ENCODE measurements at regions not wholly inside any gene's neighbourhood (a gene's known extent, or its start where the extent isn't known, plus 50 kb on each side); places are given as distances from the start of the nearest gene placed in this dataset.

DNA sequence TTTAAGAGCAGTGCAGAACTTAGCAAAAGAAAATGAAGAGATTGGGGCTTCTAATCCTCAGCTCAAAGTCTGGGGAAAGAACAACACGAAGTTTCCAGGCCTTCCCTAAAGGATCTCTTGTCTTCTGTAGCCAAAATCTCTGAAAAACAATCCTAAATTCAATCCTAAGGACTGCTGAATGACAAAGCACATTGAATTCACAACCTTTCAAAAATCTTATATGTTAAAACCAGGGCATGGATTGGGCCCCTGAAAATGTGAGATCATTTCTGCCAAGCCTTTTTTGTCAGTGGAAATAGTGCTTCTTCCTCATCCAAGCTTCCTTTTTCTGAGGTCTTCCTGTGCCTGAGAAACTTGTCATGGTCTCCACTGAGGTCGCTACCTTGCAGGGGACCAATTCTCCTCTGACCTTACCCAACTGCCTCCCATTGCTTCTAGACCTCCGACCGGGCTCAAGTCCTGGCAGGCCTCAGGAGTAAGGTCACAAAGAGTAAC lies 126.2 kb upstream of the ARID1B start:
- Histone ChIP-seq H2AFZ (ENCODE audit: low read depth, low read length) (no peak overlapping the region), H3K79me2 (replicated peaks; ENCODE audit: insufficient read depth, low read length) (no peaks in the 10 kb centered on the region), H3K27me3 (ENCODE audit: insufficient read depth, low read depth, low read length) (no peaks in the 10 kb centered on the region), H3K27ac (ENCODE audit: low read length) (no peak overlapping the region), H3K4me3 (ENCODE audit: low read length) (no peak overlapping the region), H4K20me1 (ENCODE audit: insufficient read depth) (no peaks in the 10 kb centered on the region), H3K9me3 (ENCODE audit: low read length) (no peaks in the 10 kb centered on the region), H3K9ac (ENCODE audit: low read length) (no peak overlapping the region), H3K9me2 (ENCODE audit: insufficient read depth, low read length) (no peaks in the 10 kb centered on the region), H3K36me3 (ENCODE audit: insufficient read depth, low read length) (no peaks in the 10 kb centered on the region), H3F3A (ENCODE audit: insufficient read depth, low read length, poor library complexity, severe bottlenecking) (no peaks in the 10 kb centered on the region), H3K4me2 (ENCODE audit: low read length) (no peak overlapping the region)
- TF ChIP-seq MXI1 (conservative IDR thresholded peaks at IDR 0.05; ENCODE audit: poor library complexity, severe bottlenecking) (no peak), RAD21 (conservative IDR thresholded peaks at IDR 0.05) (no peak), SMC3 (conservative IDR thresholded peaks at IDR 0.05; ENCODE audit: poor library complexity) (no peak), EZH2 (IDR thresholded peaks at IDR 0.05; ENCODE audit: borderline replicate concordance, insufficient read depth, low read length, poor library complexity, severe bottlenecking) (no peak), POLR2AphosphoS5 (IDR thresholded peaks at IDR 0.05) (no peak)
- TF ChIP-seq, protein P1, sequence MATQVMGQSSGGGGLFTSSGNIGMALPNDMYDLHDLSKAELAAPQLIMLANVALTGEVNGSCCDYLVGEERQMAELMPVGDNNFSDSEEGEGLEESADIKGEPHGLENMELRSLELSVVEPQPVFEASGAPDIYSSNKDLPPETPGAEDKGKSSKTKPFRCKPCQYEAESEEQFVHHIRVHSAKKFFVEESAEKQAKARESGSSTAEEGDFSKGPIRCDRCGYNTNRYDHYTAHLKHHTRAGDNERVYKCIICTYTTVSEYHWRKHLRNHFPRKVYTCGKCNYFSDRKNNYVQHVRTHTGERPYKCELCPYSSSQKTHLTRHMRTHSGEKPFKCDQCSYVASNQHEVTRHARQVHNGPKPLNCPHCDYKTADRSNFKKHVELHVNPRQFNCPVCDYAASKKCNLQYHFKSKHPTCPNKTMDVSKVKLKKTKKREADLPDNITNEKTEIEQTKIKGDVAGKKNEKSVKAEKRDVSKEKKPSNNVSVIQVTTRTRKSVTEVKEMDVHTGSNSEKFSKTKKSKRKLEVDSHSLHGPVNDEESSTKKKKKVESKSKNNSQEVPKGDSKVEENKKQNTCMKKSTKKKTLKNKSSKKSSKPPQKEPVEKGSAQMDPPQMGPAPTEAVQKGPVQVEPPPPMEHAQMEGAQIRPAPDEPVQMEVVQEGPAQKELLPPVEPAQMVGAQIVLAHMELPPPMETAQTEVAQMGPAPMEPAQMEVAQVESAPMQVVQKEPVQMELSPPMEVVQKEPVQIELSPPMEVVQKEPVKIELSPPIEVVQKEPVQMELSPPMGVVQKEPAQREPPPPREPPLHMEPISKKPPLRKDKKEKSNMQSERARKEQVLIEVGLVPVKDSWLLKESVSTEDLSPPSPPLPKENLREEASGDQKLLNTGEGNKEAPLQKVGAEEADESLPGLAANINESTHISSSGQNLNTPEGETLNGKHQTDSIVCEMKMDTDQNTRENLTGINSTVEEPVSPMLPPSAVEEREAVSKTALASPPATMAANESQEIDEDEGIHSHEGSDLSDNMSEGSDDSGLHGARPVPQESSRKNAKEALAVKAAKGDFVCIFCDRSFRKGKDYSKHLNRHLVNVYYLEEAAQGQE (IDR thresholded peaks at IDR 0.05; ENCODE audit: borderline replicate concordance) = no peak
- TF ChIP-seq, protein P2, sequence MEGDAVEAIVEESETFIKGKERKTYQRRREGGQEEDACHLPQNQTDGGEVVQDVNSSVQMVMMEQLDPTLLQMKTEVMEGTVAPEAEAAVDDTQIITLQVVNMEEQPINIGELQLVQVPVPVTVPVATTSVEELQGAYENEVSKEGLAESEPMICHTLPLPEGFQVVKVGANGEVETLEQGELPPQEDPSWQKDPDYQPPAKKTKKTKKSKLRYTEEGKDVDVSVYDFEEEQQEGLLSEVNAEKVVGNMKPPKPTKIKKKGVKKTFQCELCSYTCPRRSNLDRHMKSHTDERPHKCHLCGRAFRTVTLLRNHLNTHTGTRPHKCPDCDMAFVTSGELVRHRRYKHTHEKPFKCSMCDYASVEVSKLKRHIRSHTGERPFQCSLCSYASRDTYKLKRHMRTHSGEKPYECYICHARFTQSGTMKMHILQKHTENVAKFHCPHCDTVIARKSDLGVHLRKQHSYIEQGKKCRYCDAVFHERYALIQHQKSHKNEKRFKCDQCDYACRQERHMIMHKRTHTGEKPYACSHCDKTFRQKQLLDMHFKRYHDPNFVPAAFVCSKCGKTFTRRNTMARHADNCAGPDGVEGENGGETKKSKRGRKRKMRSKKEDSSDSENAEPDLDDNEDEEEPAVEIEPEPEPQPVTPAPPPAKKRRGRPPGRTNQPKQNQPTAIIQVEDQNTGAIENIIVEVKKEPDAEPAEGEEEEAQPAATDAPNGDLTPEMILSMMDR (IDR thresholded peaks at IDR 0.05; ENCODE audit: poor library complexity, severe bottlenecking) = no peak

DNA sequence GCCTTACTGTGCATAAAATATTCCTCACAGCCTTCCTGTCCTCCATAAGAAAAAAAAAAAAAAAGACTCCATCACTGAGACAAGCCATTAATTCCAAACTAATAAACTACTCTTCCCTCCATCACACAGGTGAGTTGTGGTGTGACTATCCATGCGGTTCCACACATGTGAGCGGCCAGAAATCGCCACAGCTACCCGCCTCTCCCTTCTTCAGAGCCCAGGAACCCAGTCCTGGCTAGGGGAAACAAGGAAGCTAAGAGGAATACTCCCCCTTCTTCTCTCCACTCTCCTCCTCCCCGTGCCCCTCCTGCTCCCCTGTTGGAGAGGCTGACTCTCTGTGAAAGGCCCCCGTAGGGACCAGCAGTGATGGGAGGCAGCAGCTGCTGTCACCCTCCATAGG lies 128.6 kb upstream of the ARID1B start:
- Histone ChIP-seq H3K27me3 (ENCODE audit: insufficient read depth, low read depth, low read length) (no peaks in the 10 kb centered on the region), H3K9ac (ENCODE audit: low read length) (no peak overlapping the region), H3K9me2 (ENCODE audit: insufficient read depth, low read length) (no peaks in the 10 kb centered on the region), H3K36me3 (ENCODE audit: insufficient read depth, low read length) (no peaks in the 10 kb centered on the region), H3K79me2 (replicated peaks; ENCODE audit: insufficient read depth, low read length) (no peaks in the 10 kb centered on the region), H2AFZ (ENCODE audit: low read depth, low read length) (no peak overlapping the region), H3K27ac (ENCODE audit: low read length) (no peak overlapping the region), H4K20me1 (ENCODE audit: insufficient read depth) (no peaks in the 10 kb centered on the region), H3F3A (ENCODE audit: insufficient read depth, low read length, poor library complexity, severe bottlenecking) (no peaks in the 10 kb centered on the region), H3K9me3 (ENCODE audit: low read length) (no peaks in the 10 kb centered on the region), H3K4me3 (ENCODE audit: low read length) (no peak overlapping the region), H3K4me2 (ENCODE audit: low read length) (no peak overlapping the region)
- TF ChIP-seq SMC3 (conservative IDR thresholded peaks at IDR 0.05; ENCODE audit: poor library complexity) = no peak
- TF ChIP-seq RAD21 (conservative IDR thresholded peaks at IDR 0.05) = no peak
- no peak for TF ChIP-seq TAF1 (IDR thresholded peaks at IDR 0.05; ENCODE audit: low read depth)

DNA sequence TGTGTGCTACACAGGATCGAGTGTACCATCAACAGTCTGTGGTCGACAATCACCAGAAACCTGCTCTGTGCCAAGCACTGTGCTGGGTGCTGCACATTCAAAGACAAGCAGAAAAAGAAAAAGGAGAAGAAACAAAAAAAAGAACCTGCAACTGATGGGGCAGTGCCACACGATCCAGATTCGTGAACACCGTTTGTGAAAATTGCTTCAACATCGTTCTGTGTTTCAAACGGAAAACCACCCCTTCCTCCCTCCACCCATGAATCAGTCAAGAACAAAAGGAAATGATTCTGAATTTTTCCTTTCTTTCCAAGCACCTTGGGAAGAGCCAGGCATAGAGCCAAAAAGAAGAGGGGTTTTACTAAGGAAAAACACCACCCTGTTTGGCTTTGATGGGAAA lies 129.2 kb upstream of the ARID1B start:
- H3K4me3 ChIP-seq (ENCODE audit: low read length) = no peak overlapping the region
- no peak overlapping the region for H3K4me2 ChIP-seq (ENCODE audit: low read length)
- TF ChIP-seq, protein P1 (IDR thresholded peaks at IDR 0.05; ENCODE audit: borderline replicate concordance) = no peak
- TF ChIP-seq POLR2AphosphoS5 (IDR thresholded peaks at IDR 0.05) (no peak), SMC3 (conservative IDR thresholded peaks at IDR 0.05; ENCODE audit: poor library complexity) (no peak), MXI1 (conservative IDR thresholded peaks at IDR 0.05; ENCODE audit: poor library complexity, severe bottlenecking) (no peak), TAF1 (IDR thresholded peaks at IDR 0.05; ENCODE audit: low read depth) (no peak), EP300 (conservative IDR thresholded peaks at IDR 0.05; ENCODE audit: poor library complexity, severe bottlenecking) (no peak), EZH2 (IDR thresholded peaks at IDR 0.05; ENCODE audit: borderline replicate concordance, insufficient read depth, low read length, poor library complexity, severe bottlenecking) (no peak), RAD21 (conservative IDR thresholded peaks at IDR 0.05) (no peak)
- TF ChIP-seq, protein P2 (IDR thresholded peaks at IDR 0.05; ENCODE audit: poor library complexity, severe bottlenecking) = no peak
- no peak overlapping the region for H2AFZ ChIP-seq (ENCODE audit: low read depth, low read length)
- no peak overlapping the region for H3K27ac ChIP-seq (ENCODE audit: low read length)
- H4K20me1 ChIP-seq (ENCODE audit: insufficient read depth) = no peaks in the 10 kb centered on the region
- H3K27me3 ChIP-seq (ENCODE audit: insufficient read depth, low read depth, low read length) = no peaks in the 10 kb centered on the region
- no peaks in the 10 kb centered on the region for H3F3A ChIP-seq (ENCODE audit: insufficient read depth, low read length, poor library complexity, severe bottlenecking)
- H3K9me3 ChIP-seq (ENCODE audit: low read length) = no peaks in the 10 kb centered on the region
- H3K9me2 ChIP-seq (ENCODE audit: insufficient read depth, low read length) = no peaks in the 10 kb centered on the region
- H3K36me3 ChIP-seq (ENCODE audit: insufficient read depth, low read length) = no peaks in the 10 kb centered on the region
- H3K79me2 ChIP-seq (replicated peaks; ENCODE audit: insufficient read depth, low read length) = no peaks in the 10 kb centered on the region
- H3K9ac ChIP-seq (ENCODE audit: low read length) = no peak overlapping the region

Data from neural cell (in vitro differentiated cells).